ENCODE measurements at regions not wholly inside any gene's neighbourhood (a gene's known extent, or its start where the extent isn't known, plus 50 kb on each side); places are given as distances from the start of the nearest gene placed in this dataset.

DNA sequence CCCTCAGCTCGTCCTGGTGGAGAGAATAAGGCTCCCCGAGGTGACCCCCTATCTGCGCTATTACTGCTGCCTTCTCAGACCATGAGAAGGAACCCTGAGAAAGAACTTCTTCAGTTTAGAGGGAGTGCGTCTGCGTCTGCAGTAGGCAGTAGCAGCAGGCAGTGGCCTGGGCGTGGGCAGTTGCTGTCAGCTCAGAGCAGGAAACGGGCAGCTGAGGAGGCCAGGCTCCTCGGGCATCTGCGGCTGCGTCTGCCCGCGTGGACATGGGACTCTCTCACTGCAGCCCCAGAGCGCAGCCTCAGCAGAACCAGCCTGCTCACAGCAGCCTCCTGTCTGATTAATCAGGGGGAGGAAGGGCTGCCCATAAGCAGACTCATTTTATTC, 49.8 kb upstream of the FCN1 start:
- DNase-seq (ENCODE audit: low read depth) = peak; percentile 3

- DNase-seq (ENCODE audit: low read depth) = peak; percentile 26
Measured at GRCh38 chr9:134968011-134968822, 50.5 kb upstream of the FCN1 start.

DNA sequence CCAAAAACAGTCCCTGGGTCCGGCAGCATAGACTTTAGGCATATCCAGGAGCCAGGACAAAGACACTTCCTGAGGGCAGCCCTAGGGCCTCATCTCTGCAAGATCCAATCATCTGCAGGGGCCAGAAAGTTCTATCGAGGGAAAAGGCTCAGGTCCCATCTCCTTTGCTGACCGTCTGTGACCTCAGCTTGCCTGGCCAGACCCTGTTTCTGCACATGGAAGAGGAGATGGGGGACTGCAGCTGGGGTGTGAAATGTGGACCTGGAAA, 51.0 kb upstream of the FCN1 start:
- DNase-seq (ENCODE audit: low read depth) = no peak

GRCh38 chr9:134969156-134970045, 51.7 kb upstream of the FCN1 start:
- DNase-seq (ENCODE audit: low read depth) = no peak

- no peak for DNase-seq (ENCODE audit: low read depth)
Measured at GRCh38 chr9:134970198-134970597, 52.5 kb upstream of the FCN1 start.

DNA sequence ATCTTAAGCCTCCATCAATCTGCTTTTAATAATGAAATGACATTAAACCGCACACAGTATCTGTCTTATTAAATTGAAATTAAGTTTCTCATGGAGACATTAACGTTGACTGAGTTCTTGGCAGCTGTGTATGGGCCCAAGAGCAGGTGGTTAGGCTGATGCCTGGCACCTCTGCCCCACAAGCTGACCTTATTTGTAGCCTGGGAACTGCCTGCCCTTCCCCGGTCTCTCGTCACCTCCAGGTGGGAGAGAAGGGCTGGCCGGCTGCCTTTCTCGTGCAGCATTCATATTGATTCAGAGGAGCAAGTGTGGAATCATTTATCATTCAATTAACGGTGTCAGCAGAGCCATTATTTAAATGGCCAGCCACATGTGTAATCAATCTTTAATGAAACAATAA, 53.0 kb upstream of the FCN1 start:
- DNase-seq (ENCODE audit: low read depth) = no peak

DNA sequence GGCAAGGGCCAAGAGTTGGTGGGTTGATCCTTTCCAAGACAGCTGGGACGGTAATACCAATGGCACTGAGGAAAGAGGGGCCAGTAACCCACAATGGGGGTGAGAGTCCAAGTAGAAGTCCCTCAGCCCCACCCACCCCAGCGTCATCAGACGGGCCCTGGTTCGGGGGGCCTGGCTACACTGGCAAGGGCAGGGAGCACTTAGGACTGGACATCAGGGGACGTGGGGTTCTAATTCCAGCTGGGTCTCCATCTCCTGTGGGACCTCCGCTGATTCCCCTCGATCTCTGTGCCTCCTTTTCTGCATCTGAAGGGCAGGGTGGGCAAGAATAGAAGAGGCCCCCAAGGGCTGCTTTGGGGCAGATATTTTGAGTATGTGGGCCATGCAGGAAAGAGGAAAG, 53.5 kb upstream of the FCN1 start:
- DNase-seq (ENCODE audit: low read depth) = no peak

GRCh38 chr9:134971696-134972095, 54.0 kb upstream of the FCN1 start:
- DNase-seq (ENCODE audit: low read depth) = no peak

- DNase-seq (ENCODE audit: low read depth) = no peak
Measured at GRCh38 chr9:134972140-134972539, 54.4 kb upstream of the FCN1 start.

GRCh38 chr9:134975253-134975652, 57.5 kb upstream of the FCN1 start:
- DNase-seq (ENCODE audit: low read depth) = no peak

DNA sequence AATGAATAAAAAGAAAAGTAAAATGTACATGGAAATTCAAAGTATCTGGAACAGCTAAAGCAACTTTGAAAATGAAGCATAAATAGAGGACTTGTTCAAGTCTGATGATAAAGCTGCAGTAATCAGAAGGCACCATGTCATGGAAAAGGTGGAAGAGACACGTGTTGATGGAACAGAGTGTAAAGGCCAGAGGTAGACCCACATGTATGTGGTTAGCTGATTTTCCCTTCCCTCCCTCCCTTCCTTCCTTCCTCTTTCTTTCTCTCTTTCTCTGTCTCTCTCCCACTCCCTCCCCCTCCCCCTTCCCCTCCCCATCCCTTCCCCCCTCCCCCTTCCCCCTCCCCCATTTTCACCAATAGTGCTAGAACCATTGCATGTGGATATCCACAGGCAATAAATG, 58.7 kb upstream of the FCN1 start:
- no peak for DNase-seq (ENCODE audit: low read depth)

GRCh38 chr9:134978272-134978671, 60.6 kb upstream of the FCN1 start:
- DNase-seq (ENCODE audit: low read depth) = no peak

- DNase-seq (ENCODE audit: low read depth) = no peak
Measured at GRCh38 chr9:134980516-134980915, 62.8 kb upstream of the FCN1 start.

- DNase-seq (ENCODE audit: low read depth) = no peak
Measured at GRCh38 chr9:134980991-134981390, 63.3 kb upstream of the FCN1 start.

DNA sequence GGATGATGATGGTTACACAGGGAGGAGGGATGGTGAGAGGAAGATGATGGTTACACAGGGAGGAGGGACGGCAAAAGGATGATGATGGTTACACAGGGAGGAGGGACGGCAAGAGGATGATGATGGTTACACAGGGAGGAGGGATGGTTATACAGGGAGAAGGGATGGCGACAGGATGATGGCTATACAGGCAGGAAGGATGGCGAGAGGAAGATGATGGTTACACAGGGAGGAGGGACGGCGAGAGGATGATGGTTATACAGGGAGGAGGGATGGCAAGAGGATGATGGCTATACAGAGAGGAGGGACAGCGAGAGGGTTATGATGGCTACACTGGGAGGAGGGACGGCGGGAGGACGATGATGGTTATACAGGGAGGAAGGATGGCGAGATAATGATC, 64.1 kb upstream of the FCN1 start:
- no peak for DNase-seq (ENCODE audit: low read depth)

DNA sequence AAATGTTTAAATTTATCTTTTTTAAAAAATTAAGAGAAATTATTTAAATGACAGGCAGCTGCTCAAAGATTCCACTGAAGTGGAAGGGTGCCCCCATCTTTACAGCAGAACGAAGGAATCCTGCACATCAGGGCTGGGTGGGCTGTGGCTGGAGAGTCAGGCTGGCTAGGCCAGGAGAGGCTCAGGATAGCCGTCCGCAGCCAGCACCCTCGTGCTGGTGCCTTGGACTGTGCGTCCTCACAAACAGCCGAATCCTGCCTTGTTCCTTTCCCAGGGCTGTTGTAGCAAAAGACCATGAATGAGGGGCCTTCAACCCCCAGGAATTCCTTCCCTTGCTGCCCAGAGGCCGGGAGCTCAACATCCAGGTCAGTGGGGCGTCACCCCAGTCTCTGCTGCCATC, 64.6 kb upstream of the FCN1 start:
- no peak for DNase-seq (ENCODE audit: low read depth)

- no peak for DNase-seq (ENCODE audit: low read depth)
Measured at GRCh38 chr9:134983074-134983473, 65.4 kb upstream of the FCN1 start.

- peak; percentile 7 for DNase-seq (ENCODE audit: low read depth)
Measured at GRCh38 chr9:134983506-134984371, 66.0 kb upstream of the FCN1 start.

GRCh38 chr9:134984372-134985265, 66.9 kb upstream of the FCN1 start:
- DNase-seq (ENCODE audit: low read depth) = no peak

- no peak for DNase-seq (ENCODE audit: low read depth)
Measured at GRCh38 chr9:134985451-134985850, 67.7 kb upstream of the FCN1 start.

GRCh38 chr9:134986957-134987356, 69.2 kb upstream of the FCN1 start:
- no peak for DNase-seq (ENCODE audit: low read depth)

Measured in LHCN-M2 (cell line).